COLO668 (cell line): ENCODE measurements at regions not wholly inside any gene's neighbourhood (a gene's known extent, or its start where the extent isn't known, plus 50 kb on each side); places are given as distances from the start of the nearest gene placed in this dataset.

Experiments
- DNase-seq: peaks from one replicate; lab custom pipeline; 2025; ENCODE audit not compliant: unreplicated experiment; lab: John Stamatoyannopoulos, UW

GRCh38 chr10:4353059-4353655, 472.9 kb upstream of the AKR1E2 start:
- no peak for DNase-seq

GRCh38 chr10:4352414-4352961, 473.5 kb upstream of the AKR1E2 start:
- no peak for DNase-seq

DNA sequence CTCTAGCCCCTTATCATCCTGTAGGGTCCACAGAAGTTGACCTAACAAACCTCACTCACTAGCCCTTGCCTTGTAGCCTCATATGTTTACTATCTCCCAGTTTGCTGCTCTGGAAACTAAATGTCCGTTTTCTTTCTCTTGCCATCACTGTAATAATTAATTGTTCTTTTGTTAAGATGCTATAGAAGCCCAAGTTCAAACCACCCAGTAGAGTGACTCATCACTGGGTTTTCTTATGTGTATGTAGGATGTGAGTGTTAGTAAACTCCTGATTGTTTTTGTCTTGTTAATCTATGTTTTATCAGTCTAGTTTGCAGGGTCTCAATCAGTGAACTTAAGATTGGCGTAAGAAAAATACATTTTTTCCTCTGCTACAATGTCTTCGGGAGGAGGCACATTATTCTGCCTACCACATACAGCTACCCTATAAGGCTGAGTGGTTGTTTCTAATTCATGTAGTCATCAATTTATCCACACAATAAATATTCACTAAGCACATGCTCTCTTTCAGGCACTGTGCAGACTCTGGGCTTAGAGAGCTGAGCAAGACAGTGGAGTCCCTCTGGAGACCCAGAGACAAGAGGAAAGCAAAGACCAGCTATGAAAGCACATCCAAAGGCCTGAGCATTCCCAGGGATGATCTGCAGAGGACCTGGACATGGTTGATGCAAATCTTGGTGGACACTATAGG, 474.1 kb upstream of the AKR1E2 start:
- no peak for DNase-seq

GRCh38 chr10:4347397-4347796, 478.6 kb upstream of the AKR1E2 start:
- DNase-seq, result no peak

GRCh38 chr10:4345877-4346646, 479.9 kb upstream of the AKR1E2 start:
- DNase-seq, result no peak

DNA sequence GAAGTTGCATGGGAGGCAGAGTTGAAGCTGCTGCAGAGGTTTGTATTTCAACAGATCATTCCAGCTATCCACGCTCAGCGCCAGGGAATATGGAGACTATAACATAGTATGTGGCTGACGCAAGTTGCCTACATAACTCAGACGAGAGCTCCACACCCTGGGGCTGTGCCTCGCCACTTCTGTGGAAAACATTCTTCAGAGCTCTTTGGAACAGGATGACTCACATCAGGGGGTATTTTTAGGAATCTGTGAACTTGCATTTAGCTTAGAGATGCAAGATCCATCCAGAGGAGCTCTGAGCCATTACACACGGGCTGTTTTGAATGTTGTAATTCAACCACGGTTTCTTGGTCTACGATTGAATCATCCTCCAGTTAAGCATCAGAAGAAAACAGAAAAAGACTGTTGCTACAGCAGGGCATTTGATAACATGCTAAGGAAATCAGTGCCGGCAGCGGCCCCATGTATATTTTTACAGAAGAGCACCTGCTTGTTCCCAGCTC, 481.5 kb upstream of the AKR1E2 start:
- no peak for DNase-seq

GRCh38 chr10:4343873-4344272, 482.1 kb upstream of the AKR1E2 start:
- DNase-seq, result no peak

- no peak for DNase-seq
Measured at GRCh38 chr10:4343091-4343490, 482.9 kb upstream of the AKR1E2 start.

DNA sequence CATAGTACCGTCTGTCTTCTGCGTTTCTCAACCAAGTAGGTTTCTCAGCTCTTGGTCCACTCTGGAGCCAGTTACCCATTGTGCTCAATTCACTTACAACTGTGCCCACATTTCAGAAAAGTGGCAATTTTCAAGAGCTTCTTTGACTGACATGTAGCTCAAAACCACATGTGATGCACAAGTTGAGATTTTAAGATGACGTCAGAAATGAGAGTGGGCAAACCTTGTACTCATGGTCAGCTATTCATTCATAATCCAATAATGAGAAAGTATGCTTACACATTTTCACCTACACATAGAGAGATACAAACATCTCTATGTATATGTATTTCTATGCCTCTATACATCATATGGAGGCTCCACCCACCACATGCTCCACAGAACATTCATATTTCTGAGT, 487.2 kb upstream of the AKR1E2 start:
- DNase-seq, result no peak

- DNase-seq, result no peak
Measured at GRCh38 chr10:4337563-4337962, 488.4 kb upstream of the AKR1E2 start.

DNA sequence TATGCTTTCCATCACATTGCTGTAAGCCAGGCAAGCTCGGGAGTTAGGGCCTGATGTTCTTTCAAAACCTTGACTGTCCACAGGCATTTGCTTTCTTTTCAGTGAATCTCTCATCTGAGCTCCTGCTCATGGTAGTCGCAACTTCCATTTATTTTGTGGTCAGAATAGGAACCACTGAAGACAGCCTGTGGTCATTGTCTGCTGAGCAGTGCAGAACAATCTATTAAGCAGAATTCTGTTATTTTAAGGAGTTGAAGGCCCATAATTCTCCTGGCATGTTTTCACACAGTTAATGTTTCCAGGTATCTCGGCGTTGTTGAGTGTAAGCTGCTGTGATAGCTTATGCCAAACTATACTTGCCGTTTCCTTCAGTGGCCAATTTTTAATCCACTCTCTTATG, 491.1 kb upstream of the AKR1E2 start:
- DNase-seq, result no peak

DNA sequence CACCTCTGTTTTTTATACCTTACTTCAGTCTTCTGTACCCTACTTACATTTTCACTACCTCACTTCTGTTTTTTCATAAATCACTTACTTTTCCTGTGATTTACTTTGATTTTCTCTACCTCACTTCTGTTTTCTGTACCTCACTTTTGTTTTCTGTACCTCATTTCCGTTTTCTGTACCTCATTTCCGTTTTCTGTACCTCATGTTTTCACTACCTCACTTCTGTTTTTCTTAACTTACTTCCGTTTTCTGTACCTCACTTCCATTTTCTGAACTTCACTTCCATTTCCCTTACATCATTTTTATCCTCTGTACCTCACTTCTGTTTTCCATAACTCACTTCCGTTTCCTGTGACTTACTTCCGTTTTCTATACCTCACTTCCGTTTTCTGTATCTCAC, 492.0 kb upstream of the AKR1E2 start:
- DNase-seq, result no peak

DNA sequence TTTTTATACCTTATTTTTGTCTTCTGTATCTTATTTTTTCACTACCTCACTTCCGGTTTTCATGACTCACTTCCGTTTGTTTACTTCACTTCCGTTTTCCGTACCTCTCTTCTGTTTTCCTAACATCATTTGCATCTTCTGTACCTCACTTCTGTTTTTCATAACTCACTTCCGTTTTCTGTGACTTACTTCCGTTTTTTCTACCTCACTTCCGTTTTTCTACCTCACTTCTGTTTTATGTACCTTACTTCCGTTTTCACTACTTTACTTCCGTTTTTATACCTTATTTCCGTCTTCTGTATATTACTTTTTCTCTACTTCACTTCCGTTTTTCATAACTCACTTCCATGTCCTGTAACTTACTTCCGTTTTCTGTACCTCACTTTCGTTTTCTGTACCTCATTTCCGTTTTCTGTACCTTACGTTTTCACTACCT, 492.5 kb upstream of the AKR1E2 start:
- no peak for DNase-seq

GRCh38 chr10:4332764-4333458, 493.1 kb upstream of the AKR1E2 start:
- no peak for DNase-seq

GRCh38 chr10:4331150-4331549, 494.9 kb upstream of the AKR1E2 start:
- DNase-seq, result no peak

DNA sequence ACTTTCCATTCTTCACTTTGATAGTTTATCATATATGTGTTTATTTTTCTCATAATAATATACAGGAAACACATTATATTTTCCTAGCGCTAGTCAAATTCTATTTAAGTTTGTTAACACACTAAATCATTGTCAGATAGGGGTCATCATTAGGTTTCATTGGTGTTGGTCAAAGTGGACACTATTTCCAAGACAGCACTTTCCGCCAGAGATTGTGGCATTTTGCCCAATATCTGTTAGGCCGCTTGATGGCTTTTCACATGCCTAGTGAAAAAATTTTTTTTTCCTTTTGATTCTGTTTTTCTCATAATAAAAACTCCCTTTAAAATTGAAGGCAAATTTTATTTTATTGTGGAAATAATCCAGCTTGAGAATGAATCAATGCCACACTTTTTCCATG, 495.4 kb upstream of the AKR1E2 start:
- DNase-seq, result no peak

DNA sequence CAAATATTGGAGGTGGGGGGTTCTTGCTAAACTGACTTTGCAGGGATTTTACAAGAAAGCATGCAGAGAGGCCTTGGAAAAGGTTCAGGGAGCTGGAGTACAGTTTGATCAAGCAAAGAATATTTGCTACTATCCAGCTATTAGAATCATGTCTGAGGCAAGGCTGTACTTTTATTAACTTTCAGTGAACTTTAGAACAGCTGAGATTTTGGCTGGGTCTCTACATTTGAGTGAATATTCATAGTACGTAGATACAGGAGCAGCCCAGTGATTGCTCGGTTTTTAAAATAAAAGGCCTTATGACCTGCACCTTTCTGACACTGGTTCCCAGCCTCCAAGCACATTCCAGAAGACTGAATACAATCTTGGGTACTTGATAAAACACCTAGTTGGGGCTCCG, 496.8 kb upstream of the AKR1E2 start:
- DNase-seq, result no peak

DNA sequence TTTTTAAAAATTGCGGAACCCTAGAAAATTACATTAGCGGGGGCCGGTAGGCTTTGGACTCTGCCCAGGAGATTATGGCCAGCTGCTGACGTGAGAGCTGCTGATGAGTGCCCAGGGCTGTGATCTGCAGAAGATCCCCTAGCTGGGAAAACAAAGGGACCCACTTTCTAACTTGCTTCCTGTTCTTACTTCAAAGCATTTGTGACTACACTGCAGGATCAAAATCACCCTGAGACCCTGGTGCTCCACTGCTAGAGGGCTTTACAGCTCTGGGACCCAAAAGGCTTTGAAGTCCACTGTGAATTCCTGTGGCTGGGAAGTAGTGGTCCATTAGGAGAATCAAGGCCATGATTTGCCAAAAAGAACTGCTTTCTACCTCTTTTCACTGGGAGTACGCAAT, 499.4 kb upstream of the AKR1E2 start:
- DNase-seq, result no peak

DNA sequence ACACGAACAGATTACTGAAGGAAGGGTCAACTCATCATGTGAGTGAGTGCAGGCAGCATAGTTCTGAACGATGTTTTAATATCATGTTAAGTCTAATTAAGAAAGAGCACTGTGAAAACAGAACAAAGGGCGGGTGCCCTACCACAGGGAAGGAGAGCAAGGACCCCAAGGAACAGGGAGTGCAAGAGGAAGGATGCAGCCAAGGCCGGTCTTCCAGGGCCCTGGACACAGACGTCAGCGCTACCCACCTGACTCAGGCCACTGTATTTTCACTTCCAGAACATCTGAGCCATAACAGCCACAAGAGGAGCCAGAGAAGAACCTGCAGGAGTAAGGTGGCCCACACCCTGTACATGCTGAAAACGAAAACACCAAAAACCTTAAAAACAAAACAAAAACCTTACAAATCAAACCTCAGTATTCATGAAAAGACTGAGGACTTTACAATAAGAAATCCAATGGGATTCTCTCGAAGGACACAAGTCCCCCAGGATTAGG, 506.1 kb upstream of the AKR1E2 start:
- no peak for DNase-seq

DNA sequence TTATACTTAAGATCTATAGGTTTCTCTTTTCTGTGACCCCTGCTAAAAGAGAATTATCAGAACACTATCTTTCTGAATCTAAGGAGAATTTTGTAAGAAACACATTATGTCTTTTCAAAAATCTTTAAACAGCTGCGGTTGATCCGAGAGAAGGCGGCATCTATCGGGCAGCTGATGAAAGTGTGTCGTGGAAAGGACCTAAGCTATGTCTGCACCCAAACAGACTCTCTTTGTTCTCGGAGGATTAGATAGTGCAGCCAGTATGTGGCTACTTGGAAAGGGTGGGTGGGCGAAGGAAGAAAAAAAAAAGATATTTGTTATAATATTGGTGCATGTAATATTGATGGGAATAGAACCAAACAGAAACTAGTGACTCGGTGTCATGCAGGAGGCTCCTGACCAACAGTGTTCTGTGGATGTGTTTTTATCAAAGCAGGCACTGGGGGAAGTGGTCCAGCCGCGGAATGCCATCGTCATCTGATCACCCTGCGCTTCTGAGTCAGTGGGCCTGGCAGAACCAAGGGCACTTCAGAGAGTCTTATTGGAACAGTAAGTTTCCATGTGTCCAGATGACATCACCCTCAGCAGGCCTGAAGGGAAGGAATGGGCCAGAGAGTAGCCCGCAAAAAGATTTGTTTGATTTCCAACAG, 509.7 kb upstream of the AKR1E2 start:
- DNase-seq, result no peak

GRCh38 chr10:4315551-4315950, 510.5 kb upstream of the AKR1E2 start:
- DNase-seq, result no peak
